IMR-90 (cell line): ENCODE measurements at regions not wholly inside any gene's neighbourhood (a gene's known extent, or its start where the extent isn't known, plus 50 kb on each side); places are given as distances from the start of the nearest gene placed in this dataset.
A peak's percentile ranks its signal among the peaks of the same experiment; 100 is the strongest.

Source experiments
- ATAC-seq: fragments of 200-7000 bp; cut with Tn5 transposase; 2 replicates; pipeline ENCODE4 v1.9.1; 2020; ENCODE audit warnings: low read depth, mild to moderate bottlenecking, moderate library complexity
- BruUV-seq: library from RNA; stranded (reverse); fragments of 400-500 nt; replicated peaks from 2 replicates; lab custom pipeline; 2021; lab: Mats Ljungman, UMichigan
- CTCF ChIA-PET: fragments of 300-600 bp; formaldehyde crosslinking; extraction: SDS; loops from one replicate; lab custom pipeline; 2021; ENCODE audit warnings: antibody characterized with exemption; lab: Yijun Ruan, JAX
- POLR2A ChIA-PET: fragments of 300-600 bp; sonication (Branson Sonifier 250); formaldehyde crosslinking; loops from one replicate; lab custom pipeline; 2022; ENCODE audit warnings: antibody characterized with exemption; ENCODE audit not compliant: unreplicated experiment; lab: Charles Lee
- DNase-seq: peaks from one replicate; pipeline ENCODE4 v3.0.0; 2013
- H2AFZ ChIP-seq: replicated peaks from 2 replicates; pipeline ENCODE3; 2013; ENCODE audit warnings: low read length, mild to moderate bottlenecking; ENCODE audit not compliant: poor library complexity
- H2AK5ac ChIP-seq: 2 replicates; pipeline ENCODE4 v1.6.1; 2013; ENCODE audit warnings: low read depth, low read length, inconsistent platforms
- H2AK9ac ChIP-seq: replicated peaks from 2 replicates; pipeline ENCODE3; 2013; ENCODE audit warnings: mild to moderate bottlenecking, low read depth, low read length, moderate library complexity; ENCODE audit not compliant: poor library complexity
- H2BK120ac ChIP-seq: 2 replicates; pipeline ENCODE4 v1.6.1; 2013; ENCODE audit warnings: low read depth, low read length, inconsistent platforms
- H2BK15ac ChIP-seq: 3 replicates; pipeline ENCODE4 v1.6.1; 2013; ENCODE audit warnings: low read depth, low read length, inconsistent platforms
- H2BK20ac ChIP-seq: 2 replicates; pipeline ENCODE4 v1.6.1; 2013; ENCODE audit warnings: low read depth, mild to moderate bottlenecking, inconsistent platforms, low read length, moderate library complexity
- H2BK5ac ChIP-seq: 2 replicates; pipeline ENCODE4 v1.6.1; 2013; ENCODE audit warnings: mild to moderate bottlenecking, low read depth, low read length, inconsistent platforms; ENCODE audit not compliant: poor library complexity, severe bottlenecking
- H3K14ac ChIP-seq: replicated peaks from 2 replicates; pipeline ENCODE4 v1.6.1; 2013; ENCODE audit warnings: low read depth, low read length, inconsistent platforms
- H3K18ac ChIP-seq: 2 replicates; pipeline ENCODE4 v1.6.1; 2013; ENCODE audit warnings: low read depth, low read length, control low read depth
- H3K23ac ChIP-seq: 2 replicates; pipeline ENCODE4 v1.6.1; 2013; ENCODE audit warnings: low read depth, low read length, inconsistent platforms
- H3K27ac ChIP-seq: 2 replicates; pipeline ENCODE4 v1.5.1; 2013; ENCODE audit warnings: mild to moderate bottlenecking, control low read depth, low read length; ENCODE audit not compliant: insufficient read depth
- H3K27me3 ChIP-seq: 2 replicates; pipeline ENCODE4 v1.6.1; 2013; ENCODE audit warnings: low read length; ENCODE audit not compliant: control insufficient read depth, insufficient read depth
- H3K36me3 ChIP-seq: 2 replicates; pipeline ENCODE4 v1.6.1; 2013; ENCODE audit warnings: low read length, mixed read lengths; ENCODE audit not compliant: control insufficient read depth, insufficient read depth
- H3K4ac ChIP-seq: 2 replicates; pipeline ENCODE4 v1.6.1; 2013; ENCODE audit warnings: low read depth, low read length, inconsistent platforms
- H3K4me1 ChIP-seq: 2 replicates; pipeline ENCODE4 v1.6.1; 2013; ENCODE audit warnings: low read length, mixed read lengths; ENCODE audit not compliant: control insufficient read depth, insufficient read depth
- H3K4me2 ChIP-seq: 2 replicates; pipeline ENCODE4 v1.6.1; 2013; ENCODE audit warnings: low read depth, mild to moderate bottlenecking, control low read depth, low read length, moderate library complexity
- H3K4me3 ChIP-seq: 2 replicates; pipeline ENCODE4 v1.5.1; 2013; ENCODE audit warnings: low read depth, mild to moderate bottlenecking, control low read depth, low read length, moderate library complexity; ENCODE audit not compliant: insufficient read depth
- H3K56ac ChIP-seq: 2 replicates; pipeline ENCODE4 v1.6.1; 2013; ENCODE audit warnings: low read length, inconsistent platforms; ENCODE audit not compliant: insufficient read depth; ENCODE audit errors: extremely low read depth
- H3K79me1 ChIP-seq, 2 experiments: 2 replicates each; pipeline ENCODE4 v1.6.1; 2013; ENCODE audit warnings: low read length in 2 of 2, inconsistent platforms in 1 of 2, low read depth in 1 of 2
- H3K9ac ChIP-seq: 2 replicates; pipeline ENCODE4 v1.6.1; 2013; ENCODE audit warnings: low read depth, low read length, control low read depth
- H3K9me1 ChIP-seq: 2 replicates; pipeline ENCODE4 v1.6.1; 2013; ENCODE audit warnings: low read length, inconsistent platforms; ENCODE audit not compliant: insufficient read depth
- H3K9me3 ChIP-seq: 2 replicates; pipeline ENCODE4 v1.6.1; 2013; ENCODE audit warnings: low read length; ENCODE audit not compliant: control insufficient read depth, insufficient read depth
- H4K20me1 ChIP-seq: 2 replicates; pipeline ENCODE4 v1.6.1; 2013; ENCODE audit warnings: low read length, inconsistent platforms; ENCODE audit not compliant: insufficient read depth
- H4K5ac ChIP-seq: 2 replicates; pipeline ENCODE4 v1.6.1; 2013; ENCODE audit warnings: mild to moderate bottlenecking, low read depth, low read length, control low read depth
- H4K8ac ChIP-seq, 2 experiments: 2 replicates each; pipeline ENCODE4 v1.6.1; 2013; ENCODE audit warnings: low read depth in 2 of 2, low read length in 2 of 2, control low read depth in 1 of 2, inconsistent platforms in 1 of 2
- H4K91ac ChIP-seq: 2 replicates; pipeline ENCODE4 v1.6.1; 2013; ENCODE audit warnings: low read depth, low read length, inconsistent platforms; ENCODE audit not compliant: insufficient read depth
- ELK1 ChIP-seq: fragments of 150-350 bp; IDR thresholded peaks from 2 replicates; pipeline ENCODE4 v1.6.1; 2016; ENCODE audit warnings: low read depth, mild to moderate bottlenecking, low read length, moderate library complexity, borderline replicate concordance
- MAFK ChIP-seq: IDR thresholded peaks from 2 replicates; pipeline ENCODE4 v1.6.1; 2012; ENCODE audit warnings: low read depth, low read length, improper control_type of control experiment
- POLR2A ChIP-seq: IDR thresholded peaks from 2 replicates; pipeline ENCODE4 v1.6.1; 2012; ENCODE audit warnings: mild to moderate bottlenecking, low read depth, low read length
- RFX5 ChIP-seq: IDR thresholded peaks from 2 replicates; pipeline ENCODE4 v1.8.0; 2012; ENCODE audit warnings: low read depth, mild to moderate bottlenecking, low read length, moderate library complexity
- SMC3 ChIP-seq: fragments of 150-350 bp; IDR thresholded peaks from 2 replicates; pipeline ENCODE4 v1.6.1; 2016; ENCODE audit warnings: low read depth, mild to moderate bottlenecking, antibody characterized with exemption, low read length, moderate library complexity
- USF2 ChIP-seq: fragments of 150-350 bp; IDR thresholded peaks from 2 replicates; pipeline ENCODE4 v1.6.1; 2017; ENCODE audit warnings: mild to moderate bottlenecking, antibody characterized with exemption, low read length, low read depth
- WGBS, 2 experiments: methylation state at CpG; one replicate each; pipeline versions ENCODE4 v1.1.5 to v1.1.7; 2013; ENCODE audit warnings: missing lambda C conversion rate in 2 of 2; ENCODE audit not compliant: insufficient read length in 1 of 2; ENCODE audit errors: extremely low coverage in 2 of 2; 5-methylcytosine and 5-hydroxymethylcytosine counted together
- dilution Hi-C: fragments of 300-500 bp; cut with HindIII; formaldehyde crosslinking; loops from one replicate; pipeline ENCODE4 v1.14.3; 2018; ENCODE audit warnings: low sequenced_read_pairs; ENCODE audit not compliant: unreplicated experiment
- in situ Hi-C: fragments of 300-500 bp; cut with MboI; formaldehyde crosslinking; loops from 3 replicates; pipeline ENCODE4 v1.14.3; 2019; ENCODE audit warnings: low sequenced_read_pairs, inconsistent platforms, mixed read lengths
- intact Hi-C: fragments of 100-400 bp; cut with micrococcal nuclease; formaldehyde crosslinking; loops from 2 replicates; pipeline ENCODE4 v1.10.0; 2022

GRCh38 chr11:23772081-23772480 is 724.8 kb upstream of the LUZP2 start:
- WGBS, 2 experiments, result no CpG with 5 or more reads among the region's 1 CpG
- no TSS peak for BruUV-seq
- TF ChIP-seq POLR2A (no peak), ELK1 (no peak), USF2 (no peak), MAFK (no peak), RFX5 (no peak), SMC3 (no peak)

More at GRCh38 chr11:23772081-23772480, 724.8 kb upstream of the LUZP2 start:
- Histone ChIP-seq H4K20me1 (no peaks in the 10 kb centered on the region), H2BK15ac (peak overlapping the region; percentile 49; the same call in 1 of the 3 replicates), H3K79me1 (no peaks in the 10 kb centered on the region), H2BK120ac (peak overlapping the region; percentile 80; the same call in 1 of the 2 replicates), H3K14ac (no peak overlapping the region), H3K4me3 (no peak overlapping the region), H3K9me1 (no peaks in the 10 kb centered on the region), H3K23ac (peak overlapping the region; percentile 26; the same call in 1 of the 2 replicates), H2AK5ac (no peak overlapping the region), H3K27me3 (no peaks in the 10 kb centered on the region), H3K18ac (peak overlapping the region; percentile 44), H3K9me3 (peaks cover 21% of the 10 kb centered on the region; the same call in 1 of the 2 replicates), H2BK20ac (peak overlapping the region; percentile 85), H3K36me3 (no peaks in the 10 kb centered on the region), H3K27ac (peak overlapping the region; percentile 97; the same call in 1 of the 2 replicates), H3K9ac (no peak overlapping the region), H2AFZ (no peak overlapping the region), H3K4ac (peak overlapping the region; percentile 6; the same call in 1 of the 2 replicates), H3K4me2 (peak overlapping the region; percentile 7; the same call in 1 of the 2 replicates), H2BK5ac (peak overlapping the region; percentile 89), H3K4me1 (peaks cover 9% of the 10 kb centered on the region), H2AK9ac (no peak overlapping the region), H4K8ac (no peak overlapping the region), H4K91ac (peak overlapping the region; percentile 37), H4K5ac (no peak overlapping the region; the same call in 1 of the 2 replicates), H3K56ac (peak overlapping the region; percentile 24; the same call in 1 of the 2 replicates)
- ChIA-PET POLR2A (no interaction called here), CTCF (interaction anchor here (1.4 kb wide), 2 partner anchors 9 to 232 kb away, joined by 3 to 4 read pairs; no protein-coding TSS in a partner anchor)
- dilution Hi-C loops, result no loop called here
- in situ Hi-C loops, result no loop called here
- DNase-seq, result peak; percentile 74
- intact Hi-C loops, result no loop called here
- ATAC-seq, result peak; percentile 93
